AG20443 (cell line): ENCODE measurements at regions not wholly inside any gene's neighbourhood (a gene's known extent, or its start where the extent isn't known, plus 50 kb on each side); places are given as distances from the start of the nearest gene placed in this dataset.
"Not testable (repeated sequence)": the region's sequence is repeated elsewhere in the genome, so short reads cannot be mapped to it uniquely, and the experiment has no call there.

Experiments used
- DNase-seq: peaks from one replicate; pipeline ENCODE4 v3.0.0; 2012; ENCODE audit warnings: low spot score, mixed read lengths

DNA sequence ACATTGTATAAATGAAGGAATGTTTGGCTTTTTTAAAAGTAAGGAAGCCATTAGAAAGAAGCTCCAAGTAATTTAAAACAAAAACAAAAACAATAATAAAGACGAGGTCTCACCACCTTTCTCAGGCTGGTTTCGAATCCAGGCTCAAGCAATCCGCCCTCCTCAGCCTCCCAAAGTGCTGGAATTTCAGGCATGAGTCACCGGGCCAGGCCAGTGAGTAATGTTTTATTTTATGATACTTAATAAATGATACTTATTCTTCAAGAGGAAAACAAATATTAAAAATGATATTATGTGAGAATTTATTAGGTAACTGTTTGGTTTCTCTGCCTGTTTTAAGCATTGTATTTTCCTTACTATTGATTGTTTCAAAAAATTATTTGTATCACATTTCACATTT is 201.4 kb upstream of the BRINP3 start:
- DNase-seq, result no peak

DNA sequence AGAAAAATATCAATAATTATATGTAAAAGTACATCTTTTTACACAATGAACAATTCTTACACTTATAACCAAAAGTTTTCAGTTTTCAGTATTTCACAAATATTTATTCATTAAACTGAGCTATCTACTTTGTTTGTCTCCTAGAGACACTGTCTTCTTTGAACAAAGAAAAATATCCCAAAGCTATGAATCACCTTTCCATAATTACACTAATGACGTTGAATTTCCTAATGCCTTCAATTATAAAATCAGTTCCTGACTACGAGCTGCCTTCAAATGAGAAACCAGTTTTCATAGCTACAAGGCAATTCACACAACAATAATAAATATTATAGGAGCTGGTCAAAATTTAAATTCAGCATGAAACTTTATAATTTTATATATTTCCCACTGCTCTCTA is 201.8 kb upstream of the BRINP3 start:
- no peak for DNase-seq

DNA sequence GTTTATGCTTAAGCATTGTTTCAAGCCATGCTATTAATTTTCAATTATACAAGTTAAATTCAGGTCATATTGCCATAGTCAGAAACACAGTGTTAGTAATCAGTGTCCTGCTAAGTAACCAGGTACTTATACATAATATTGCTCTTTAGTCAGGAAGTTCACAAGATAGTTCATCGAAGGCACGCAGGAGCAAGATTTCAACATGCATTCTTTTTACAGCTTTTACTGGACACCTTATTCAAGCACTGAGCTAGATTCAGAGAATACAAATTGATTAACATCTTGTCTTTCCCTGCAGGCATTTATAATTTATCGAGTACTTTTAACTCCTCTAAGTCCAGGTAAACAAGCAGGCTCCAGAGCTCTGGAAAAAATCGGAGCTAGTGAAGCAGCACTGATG is 202.3 kb upstream of the BRINP3 start:
- no peak for DNase-seq

DNA sequence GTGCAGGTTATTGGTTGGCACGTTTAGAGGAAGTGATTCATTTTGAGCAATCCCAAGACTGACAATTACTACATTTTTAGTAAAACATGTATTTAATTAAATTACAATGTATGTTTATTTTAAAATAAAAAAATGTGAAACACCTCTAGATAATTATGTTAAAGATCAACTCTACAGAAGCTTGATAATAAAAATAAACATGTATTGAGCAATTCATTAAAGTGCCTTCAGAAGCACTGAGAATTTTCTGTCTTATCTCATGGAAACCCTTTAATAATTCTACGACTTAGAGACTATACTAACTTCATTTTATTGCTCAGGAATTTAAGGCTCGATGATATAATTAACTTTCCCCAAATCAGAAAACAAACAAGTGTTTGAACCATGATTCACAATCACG is 208.0 kb upstream of the BRINP3 start:
- DNase-seq, result no peak

DNA sequence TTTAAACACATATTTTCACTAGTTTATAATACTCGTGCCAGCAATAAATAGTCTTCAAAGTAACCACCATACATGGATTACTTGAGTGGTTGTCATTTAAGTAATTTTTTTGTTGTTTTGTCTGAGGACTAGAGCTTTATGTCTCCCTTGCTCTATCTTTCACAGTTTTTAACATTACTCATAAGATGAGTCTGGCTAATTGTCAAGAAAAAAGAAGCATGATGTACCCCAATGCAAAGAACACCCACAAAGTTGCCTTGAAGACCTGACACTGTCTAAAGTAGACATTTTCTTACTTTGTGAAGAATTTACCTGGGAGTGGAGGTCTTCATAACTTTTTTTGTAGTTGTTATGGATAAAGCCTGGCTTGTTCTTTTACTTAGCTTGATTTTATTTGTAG is 210.4 kb upstream of the BRINP3 start:
- DNase-seq, result no peak

DNA sequence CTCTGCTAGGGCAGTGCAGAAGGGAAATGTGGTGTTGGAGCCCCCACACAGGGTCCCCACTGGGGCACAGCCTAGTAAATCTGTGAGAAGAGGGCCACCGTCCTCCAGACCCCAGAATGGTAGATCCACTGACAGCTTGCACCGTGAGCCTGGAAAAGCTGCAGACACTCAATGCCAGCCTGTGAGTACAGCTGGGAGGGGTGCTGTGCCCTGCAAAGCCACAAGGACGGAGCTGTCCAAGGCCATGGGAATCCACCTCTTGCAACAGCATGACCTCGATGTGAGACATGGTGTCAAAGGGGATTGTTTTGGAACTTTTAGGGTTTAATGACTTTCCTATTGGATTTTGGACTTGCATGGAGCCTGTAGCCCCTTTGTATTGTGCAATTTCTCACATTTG is 220.8 kb upstream of the BRINP3 start:
- not testable (repeated sequence) for DNase-seq

DNA sequence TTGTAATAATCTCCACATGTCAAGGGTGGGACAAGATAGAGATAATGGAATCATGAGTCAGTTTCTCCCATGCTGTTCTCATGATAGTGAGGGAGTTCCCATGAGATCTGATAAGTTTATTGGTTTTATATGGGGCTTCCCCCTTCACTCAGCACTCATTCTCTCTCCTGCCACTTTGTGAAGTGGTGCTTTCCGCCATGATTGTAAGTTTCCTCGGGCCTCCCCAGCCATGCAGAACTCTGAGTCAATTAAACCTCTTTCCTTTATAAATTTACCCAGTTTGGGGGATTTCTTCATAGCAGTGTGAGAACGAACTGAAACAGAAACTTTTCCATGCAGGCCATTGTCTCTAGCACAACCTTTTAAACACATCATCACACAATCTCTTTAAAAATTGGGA is 221.5 kb upstream of the BRINP3 start:
- DNase-seq, result no peak

DNA sequence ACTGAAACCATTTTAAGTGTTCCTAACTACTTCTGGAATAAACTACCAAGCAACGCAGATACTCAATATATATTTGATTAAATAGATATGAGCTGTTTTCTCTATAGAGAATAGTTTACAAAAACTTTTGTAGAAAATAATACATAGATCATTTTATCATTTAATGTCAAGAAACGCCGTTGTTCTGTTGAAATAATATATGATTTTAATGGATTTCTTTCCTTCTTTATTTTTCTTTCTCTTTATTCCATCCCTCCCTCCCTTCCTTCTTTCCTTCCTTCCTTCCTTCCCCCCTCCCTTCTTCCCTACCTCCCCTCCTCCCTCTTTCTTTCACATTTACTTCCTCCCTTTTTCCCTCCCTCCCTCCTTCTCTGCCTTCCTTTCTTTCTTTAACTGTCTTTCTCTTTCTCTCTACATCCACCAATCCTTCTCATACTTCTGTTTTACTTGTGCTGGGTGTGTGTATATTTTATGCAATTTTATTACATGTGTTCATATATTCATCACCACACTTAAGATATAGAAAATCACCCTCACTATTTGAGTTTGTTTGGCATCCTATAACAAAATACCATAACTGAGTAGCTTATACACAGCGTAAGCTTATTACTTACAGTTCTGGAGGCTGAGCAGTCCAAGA is 230.9 kb upstream of the BRINP3 start:
- no peak for DNase-seq

DNA sequence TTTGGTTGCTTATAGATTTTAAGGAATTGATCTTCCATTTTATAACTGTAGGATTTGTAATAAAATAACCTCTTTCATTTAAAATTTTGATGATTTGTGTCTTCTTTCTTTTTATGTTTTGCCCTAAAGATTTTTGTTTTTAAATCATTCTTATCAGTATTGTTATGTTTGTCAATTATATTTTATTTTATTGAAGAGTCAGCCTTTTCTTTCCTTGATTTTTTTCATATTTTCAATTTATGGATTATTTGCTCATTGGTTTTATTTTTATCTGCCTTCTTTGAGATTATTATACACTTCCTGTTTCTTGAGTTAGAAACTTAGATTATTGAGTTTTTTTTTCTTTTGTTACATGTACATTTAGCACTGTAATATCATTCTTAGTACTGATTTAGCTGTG is 233.4 kb upstream of the BRINP3 start:
- no peak for DNase-seq

DNA sequence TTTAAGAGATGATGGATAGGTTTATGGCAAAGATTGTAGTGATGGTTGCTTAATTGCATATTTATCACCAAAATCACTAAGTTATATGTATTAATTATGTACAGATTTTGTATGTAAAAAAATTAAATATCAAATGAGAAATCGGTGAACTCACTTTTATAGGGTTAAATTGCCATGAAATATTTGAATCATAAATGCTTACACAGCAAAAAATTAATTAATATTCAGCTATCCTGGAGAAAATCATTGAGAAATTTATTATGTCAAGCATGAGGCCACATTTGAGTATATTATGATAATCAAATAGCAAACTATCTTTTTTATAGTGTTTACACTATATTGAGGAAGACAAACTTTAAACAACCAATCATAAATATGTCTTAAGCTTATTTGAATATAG is 239.4 kb upstream of the BRINP3 start:
- no peak for DNase-seq

DNA sequence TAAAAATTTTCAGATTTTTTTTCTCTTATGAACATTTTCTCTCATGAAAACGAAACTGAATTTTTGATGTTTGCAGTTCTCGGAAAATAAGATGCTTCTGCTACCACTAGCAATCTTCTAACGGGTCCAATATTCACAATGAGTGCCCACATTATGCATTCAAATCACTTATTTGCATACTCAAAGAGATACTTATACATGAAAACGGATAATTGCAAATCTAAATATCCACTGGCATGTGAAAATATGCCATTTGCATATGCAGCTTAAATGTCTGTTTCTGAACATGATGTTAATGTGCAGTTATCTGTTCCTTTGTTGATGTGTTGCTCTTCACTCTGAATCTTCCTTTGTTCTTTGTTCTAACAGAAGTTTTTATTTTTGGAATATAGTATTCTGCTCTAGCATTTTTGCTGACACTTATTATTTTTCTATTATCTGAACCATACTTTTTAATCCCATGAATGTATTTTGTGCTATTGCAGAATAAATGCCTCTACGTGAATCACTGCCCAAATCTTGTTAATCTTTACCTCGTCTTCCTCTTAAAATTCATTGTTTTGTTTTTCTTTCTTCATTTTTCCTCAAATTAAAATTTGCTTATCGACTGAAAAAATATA is 259.4 kb upstream of the BRINP3 start:
- DNase-seq, result no peak

DNA sequence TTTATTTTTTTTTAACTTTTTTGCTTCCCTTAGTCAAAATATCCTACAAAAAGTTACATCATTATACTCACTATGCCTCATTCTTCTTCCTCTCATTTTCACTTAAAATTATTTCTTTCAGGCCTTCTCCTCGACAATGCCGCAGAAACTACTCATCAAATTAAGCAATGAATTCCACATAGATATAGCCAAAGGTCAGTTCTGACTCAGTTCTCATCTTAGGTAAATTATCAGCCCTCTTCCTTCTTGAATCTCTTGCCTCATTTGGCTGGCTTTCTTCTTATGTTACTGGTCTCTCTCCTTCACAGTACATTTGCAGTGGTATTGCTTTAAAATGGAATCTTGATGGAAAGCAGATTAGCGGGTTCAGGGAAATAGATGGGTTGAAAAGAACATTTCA is 260.7 kb upstream of the BRINP3 start:
- DNase-seq, result no peak

DNA sequence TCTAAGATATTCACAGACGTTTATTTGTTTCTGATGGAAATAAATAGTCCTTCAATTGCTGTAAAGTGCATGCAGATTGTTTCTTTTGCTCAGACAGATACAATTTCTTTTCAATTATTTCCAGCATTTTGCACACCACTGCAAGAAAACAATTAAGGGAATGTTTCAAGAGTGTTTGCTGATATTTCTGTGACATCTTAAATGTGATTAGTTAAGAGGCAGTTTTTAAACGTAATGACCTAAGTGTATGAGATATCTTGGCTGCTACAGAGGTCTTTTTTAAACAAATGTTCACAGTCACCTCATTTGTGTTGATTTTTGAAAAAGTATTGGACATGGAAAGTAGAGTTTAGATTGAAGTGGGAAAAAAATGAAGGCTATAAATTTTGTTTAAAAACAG is 262.3 kb upstream of the BRINP3 start:
- DNase-seq, result no peak

DNA sequence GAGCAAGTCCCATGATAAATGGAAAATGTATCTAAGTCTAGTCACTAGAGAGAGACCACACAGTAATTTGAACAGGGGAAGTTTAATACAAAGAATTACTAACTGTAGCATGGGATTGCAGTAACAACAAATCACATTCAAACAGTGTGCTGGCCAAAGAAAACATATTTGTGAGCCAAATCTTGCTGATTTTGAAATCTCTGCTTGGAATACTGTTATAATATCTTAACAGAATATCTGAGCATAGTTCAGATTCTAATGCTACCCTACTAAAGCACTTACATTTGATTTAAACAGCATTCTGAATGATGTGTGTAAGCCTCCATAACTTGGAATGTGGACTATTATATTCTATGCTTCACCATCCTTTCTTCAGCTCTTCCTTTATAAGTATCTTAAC is 270.0 kb upstream of the BRINP3 start:
- no peak for DNase-seq

DNA sequence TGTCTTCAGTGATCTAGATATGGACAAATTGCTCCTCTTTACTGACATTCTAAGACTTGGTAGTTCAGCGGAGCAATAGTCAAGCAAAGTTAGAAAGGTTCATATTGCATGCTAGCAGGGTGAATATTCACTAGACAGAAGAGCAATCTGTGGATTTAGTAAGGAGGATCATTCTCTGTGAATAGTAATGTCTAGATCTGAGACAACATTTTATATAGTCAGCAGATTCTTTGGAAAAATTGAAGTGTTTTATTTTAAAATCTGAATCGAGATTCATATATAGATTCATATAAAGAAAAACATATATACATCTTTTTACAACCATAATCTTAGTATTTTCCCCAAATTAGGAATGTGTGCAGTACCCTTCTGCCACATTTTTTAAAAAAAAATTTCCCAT is 274.5 kb upstream of the BRINP3 start:
- no peak for DNase-seq

DNA sequence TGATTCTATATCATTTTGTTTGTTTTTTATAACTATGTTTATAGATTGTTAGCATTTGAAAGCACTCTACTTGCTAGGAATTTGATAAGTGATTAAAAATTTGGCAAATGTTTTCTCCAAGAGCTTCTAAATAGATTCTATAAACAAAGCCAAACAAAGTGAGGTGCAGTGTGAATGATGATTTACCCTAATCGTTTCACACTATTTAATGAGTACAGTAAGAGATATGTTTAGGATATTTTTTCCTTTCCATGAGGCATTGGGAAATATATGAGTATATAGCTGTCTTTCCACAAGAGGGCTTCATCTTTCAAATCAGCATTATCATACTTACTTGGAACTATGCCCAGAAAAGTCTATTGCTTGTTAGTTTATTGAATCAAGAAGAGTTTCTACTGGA is 277.0 kb upstream of the BRINP3 start:
- no peak for DNase-seq

DNA sequence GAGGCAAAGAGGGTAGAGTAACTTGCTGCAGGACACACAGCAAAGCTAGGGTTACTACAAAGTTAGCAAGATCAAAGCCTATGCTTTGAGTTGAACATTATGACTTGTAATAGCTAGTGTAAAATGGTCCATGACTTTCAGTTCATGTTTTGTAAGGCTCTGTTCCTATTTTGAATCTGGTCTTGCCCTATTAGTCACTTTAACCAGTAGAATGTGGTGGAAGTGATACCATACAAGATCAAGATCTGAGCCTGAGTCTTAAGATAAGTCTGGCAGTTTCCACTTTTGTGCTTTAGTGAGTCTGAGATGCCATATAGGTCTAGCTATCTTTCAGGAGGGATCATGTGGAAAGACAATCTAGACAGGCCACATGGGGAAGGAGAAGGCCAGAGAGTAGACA is 282.1 kb upstream of the BRINP3 start:
- no peak for DNase-seq

DNA sequence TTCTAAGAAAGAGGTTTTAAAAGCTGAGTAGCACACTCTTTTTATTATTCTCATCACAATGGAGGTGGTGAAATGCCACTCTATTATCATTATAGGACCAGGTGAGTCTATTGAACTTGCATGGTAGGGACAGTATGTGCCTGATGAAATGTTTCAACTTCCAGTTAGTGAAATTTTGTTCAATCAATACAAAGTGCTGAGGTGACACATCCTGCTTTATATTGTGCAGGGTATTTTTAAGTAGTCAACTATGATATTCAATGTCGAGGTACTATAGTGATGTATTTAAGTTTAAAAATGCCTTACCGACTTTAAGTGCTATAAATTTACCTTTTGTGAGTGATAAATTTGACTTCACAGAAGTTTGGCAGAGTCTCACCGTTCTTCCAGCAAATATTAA is 284.7 kb upstream of the BRINP3 start:
- no peak for DNase-seq

DNA sequence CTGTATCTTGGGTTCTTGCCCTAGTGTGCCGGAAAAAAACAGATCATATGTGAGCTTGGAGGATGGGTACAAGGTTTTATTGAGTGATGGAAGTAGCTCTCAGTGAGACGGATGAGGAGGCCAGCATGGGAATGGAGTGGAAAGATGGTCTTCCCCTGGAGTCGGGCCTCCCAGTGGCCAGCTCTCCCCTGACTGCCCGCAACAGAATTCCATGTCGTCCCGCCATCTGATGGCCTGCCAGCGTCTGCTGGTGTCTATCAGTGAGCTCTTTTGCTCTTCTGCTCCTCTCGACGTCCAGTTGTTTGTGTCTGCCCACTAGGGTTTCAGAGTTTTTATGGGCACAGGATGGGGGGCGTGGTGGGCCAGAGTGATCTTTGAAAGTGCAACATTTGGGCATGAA is 315.2 kb upstream of the BRINP3 start:
- no peak for DNase-seq

DNA sequence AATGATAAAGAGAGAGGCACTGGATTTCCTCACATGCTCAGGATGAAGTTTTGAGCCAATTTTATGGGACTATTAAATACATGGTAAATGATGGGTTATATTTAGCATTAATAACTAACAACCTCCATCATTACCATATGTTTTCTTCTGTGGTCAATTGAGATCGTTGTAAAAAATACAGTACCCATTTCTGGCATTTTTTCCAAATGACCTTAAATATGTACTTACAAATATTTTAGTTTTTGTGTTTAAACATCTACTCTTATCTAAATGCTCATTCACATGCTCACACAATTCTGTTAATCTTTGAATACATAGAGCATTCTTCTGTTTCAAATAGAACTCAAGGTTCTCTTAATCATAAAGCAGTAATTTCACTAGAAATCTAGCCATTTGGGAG is 330.0 kb upstream of the BRINP3 start:
- no peak for DNase-seq

DNA sequence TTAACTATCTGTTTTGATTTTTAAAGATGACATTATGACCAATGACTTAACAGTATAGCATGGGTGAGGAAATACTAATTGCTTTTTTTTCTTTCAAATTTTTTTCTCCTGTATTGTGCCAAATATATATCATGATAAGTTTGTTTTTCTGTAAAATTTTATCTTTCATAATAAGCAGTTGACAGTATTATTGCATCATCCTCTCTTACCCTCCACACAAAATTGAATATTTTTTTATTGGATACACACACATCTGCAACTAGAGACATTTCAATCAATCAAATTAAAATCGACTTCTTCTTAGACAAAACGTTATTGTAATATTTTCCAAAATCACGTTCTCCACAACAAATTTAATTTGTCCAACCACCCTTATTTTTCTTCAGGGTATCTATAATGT is 330.4 kb upstream of the BRINP3 start:
- DNase-seq, result no peak

DNA sequence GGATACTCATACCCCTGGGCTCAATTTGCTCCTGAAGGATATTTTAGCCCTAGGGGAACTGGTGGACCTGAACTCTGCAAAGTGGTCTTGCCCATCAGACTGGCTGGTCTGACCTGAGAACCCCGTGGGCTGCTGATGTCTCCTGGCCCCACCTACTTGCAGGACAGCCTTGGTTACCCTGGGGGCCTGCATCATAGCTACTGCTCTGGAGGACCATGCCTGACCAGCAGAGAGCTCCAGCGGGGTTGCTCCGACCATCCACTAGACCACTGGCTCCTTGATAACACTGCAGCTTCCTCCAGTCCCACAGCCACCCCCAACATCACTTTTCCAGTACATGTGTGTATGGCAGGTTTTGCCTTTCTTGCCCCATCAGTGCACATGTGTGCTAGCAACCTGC is 331.6 kb upstream of the BRINP3 start:
- no peak for DNase-seq

DNA sequence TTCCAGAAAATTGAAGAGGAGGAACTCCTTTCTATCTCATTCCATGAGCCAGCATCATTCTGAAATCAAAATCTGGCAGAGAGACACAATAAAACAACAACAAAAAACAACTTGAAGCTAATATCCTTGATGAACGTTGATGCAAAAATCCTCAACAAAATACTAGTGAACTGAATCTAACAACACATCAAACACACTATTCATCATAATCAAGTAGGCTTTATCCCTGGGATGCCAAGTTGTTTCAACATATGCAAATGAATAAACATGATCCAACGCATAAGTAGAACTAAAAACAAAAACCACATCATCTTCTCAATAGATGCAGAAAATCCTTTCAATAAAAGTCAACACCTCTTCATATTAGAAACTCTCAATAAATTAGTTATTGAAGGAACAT is 335.3 kb upstream of the BRINP3 start:
- no peak for DNase-seq

DNA sequence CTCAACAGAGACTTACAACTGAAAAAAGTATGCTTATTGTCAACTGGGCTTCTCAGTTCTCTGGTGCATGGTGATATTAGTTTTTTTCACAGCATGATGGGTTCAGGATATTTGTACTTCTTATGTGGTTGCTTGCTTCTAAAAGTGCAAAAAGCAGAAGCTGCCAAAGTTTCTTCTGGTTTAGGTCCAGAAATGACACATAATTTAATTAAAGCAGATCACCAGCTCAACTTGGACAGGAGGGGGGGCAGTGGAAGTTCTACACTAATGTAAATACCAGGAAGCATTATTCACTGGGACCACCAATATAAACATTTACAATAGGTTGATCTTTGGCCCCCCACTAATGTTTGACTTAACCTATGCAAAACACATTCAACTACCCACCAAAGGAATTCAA is 354.8 kb upstream of the BRINP3 start:
- no peak for DNase-seq

DNA sequence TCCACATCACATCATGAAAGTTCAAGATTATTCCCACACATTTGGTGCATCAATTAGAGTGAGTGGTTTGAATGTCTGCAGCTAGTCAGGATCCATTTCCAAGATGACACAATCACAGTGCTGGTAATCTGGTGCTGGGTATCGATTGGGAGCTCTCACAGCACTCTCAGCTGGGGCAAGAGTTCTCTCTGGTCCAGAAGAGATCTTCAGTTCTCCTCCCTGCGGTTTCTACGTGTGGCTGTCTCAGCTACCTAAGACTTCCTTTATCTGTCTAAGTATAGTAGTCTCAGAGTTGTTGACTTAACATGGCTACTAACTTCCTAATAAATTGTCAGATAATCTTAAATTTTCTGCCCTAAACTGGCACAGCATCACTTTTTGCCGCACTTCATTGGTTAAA is 358.0 kb upstream of the BRINP3 start:
- DNase-seq, result no peak
